ENCODE measurements at regions not wholly inside any gene's neighbourhood (a gene's known extent, or its start where the extent isn't known, plus 50 kb on each side); places are given as distances from the start of the nearest gene placed in this dataset.

DNA sequence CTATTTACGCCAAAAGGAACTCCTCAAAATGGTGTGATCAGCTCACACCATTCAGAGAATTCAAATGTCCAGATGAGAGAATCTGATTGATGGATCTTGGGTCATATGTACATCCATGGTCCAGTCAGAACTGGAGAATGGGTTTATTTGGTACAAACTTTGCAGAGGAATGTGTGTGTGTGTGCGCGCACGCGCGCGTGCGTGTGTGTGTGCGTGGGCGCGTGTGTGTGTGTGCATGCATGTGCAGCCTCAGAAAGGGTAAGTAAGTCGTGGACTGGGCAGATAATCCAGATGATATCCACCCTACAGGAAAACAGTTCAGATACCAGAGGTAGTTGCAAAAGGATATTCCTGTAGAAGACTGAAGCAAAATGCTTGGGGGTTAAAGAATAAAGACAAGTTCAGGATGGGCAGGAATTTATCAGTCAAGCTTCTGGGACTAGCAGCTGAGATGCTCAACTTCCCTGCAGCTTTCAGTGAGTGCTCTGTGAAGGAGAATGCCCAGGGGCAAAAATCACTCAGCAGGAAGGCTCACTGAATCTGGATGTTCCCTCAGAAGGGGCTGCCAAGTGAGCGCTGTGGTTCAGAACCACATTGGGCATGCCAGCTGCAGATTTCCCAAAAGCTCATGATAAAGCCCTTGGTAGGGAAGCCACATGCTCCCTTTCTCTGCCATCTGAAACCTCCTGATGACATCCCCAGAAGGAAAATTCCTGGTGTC lies 440.5 kb upstream of the SGCD start (continued):
- TF ChIP-seq, protein P1, sequence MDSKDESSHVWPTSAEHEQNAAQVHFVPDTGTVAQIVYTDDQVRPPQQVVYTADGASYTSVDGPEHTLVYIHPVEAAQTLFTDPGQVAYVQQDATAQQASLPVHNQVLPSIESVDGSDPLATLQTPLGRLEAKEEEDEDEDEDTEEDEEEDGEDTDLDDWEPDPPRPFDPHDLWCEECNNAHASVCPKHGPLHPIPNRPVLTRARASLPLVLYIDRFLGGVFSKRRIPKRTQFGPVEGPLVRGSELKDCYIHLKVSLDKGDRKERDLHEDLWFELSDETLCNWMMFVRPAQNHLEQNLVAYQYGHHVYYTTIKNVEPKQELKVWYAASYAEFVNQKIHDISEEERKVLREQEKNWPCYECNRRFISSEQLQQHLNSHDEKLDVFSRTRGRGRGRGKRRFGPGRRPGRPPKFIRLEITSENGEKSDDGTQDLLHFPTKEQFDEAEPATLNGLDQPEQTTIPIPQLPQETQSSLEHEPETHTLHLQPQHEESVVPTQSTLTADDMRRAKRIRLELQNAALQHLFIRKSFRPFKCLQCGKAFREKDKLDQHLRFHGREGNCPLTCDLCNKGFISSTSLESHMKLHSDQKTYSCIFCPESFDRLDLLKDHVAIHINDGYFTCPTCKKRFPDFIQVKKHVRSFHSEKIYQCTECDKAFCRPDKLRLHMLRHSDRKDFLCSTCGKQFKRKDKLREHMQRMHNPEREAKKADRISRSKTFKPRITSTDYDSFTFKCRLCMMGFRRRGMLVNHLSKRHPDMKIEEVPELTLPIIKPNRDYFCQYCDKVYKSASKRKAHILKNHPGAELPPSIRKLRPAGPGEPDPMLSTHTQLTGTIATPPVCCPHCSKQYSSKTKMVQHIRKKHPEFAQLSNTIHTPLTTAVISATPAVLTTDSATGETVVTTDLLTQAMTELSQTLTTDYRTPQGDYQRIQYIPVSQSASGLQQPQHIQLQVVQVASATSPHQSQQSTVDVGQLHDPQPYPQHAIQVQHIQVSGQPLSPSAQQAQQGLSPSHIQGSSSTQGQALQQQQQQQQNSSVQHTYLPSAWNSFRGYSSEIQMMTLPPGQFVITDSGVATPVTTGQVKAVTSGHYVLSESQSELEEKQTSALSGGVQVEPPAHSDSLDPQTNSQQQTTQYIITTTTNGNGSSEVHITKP (IDR thresholded peaks at IDR 0.05; ENCODE audit: partially characterized antibody) = no peak
- TF ChIP-seq SMAD3 (CRISPR knock-in tag; conservative IDR thresholded peaks at IDR 0.05) = no peak

DNA sequence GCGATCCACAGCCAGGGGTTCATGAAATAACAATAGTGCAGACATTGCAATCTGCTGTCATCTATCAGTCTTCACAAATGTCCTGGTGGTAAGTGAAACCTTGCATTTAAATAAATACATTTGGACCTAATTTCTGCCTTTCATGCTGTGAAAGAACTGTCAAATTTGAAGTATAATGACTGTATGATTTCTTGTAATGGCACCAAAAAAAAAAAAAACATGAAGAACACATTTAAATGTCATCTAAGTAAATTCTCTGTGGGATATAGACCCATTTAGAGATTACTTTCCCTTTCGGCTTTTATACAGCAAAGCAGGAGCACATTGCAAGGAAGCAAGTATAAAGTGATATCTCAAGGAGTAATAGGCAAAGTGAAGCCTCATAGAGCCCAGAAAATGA lies 431.5 kb upstream of the SGCD start:
- in situ Hi-C loops (cut with MboI) = no loop called here
- BruUV-seq (replicated peaks) = no TSS peak
- WGBS (ENCODE audit: insufficient coverage, low coverage, missing lambda C conversion rate) = 0% methylated on average over 2 of the region's 2 CpGs

More for the DNA sequence above, 431.5 kb upstream of the SGCD start:
- H3K27ac ChIP-seq (ENCODE audit: extremely low read depth, low read depth, low read length) = no peak overlapping the region
- H3K36me3 ChIP-seq (ENCODE audit: control insufficient read depth, insufficient read depth, low read length) = no peaks in the 10 kb centered on the region
- no peaks in the 10 kb centered on the region; the same call in 1 of the 2 replicates for H3K9me3 ChIP-seq (replicated peaks; ENCODE audit: control insufficient read depth, insufficient read depth, low read depth, low read length)
- no peaks in the 10 kb centered on the region for H3K27me3 ChIP-seq (ENCODE audit: control insufficient read depth in 2 of 2, insufficient read depth in 2 of 2, low read length in 2 of 2)
- FAIRE-seq (no peak), ATAC-seq (no peak), DNase-seq (ENCODE audit: extremely low read depth in 1 of 4, low spot score in 3 of 4) (no peak)
- no peaks in the 10 kb centered on the region for H3K9me1 ChIP-seq (ENCODE audit: control insufficient read depth, insufficient read depth, low read length)
- H3K4me3 ChIP-seq = no peak overlapping the region
- no peaks in the 10 kb centered on the region for H3K79me2 ChIP-seq (ENCODE audit: control insufficient read depth, insufficient read depth, low read length)
- intact Hi-C loops (cut with micrococcal nuclease) = no loop called here
- ChIA-PET CTCF (ENCODE audit: low intra/inter-chr PET ratio) (no interaction called here), POLR2A (no interaction called here)
- H3K4me2 ChIP-seq (ENCODE audit: insufficient read depth, low read length) = no peak overlapping the region
- TF ChIP-seq, protein P2, sequence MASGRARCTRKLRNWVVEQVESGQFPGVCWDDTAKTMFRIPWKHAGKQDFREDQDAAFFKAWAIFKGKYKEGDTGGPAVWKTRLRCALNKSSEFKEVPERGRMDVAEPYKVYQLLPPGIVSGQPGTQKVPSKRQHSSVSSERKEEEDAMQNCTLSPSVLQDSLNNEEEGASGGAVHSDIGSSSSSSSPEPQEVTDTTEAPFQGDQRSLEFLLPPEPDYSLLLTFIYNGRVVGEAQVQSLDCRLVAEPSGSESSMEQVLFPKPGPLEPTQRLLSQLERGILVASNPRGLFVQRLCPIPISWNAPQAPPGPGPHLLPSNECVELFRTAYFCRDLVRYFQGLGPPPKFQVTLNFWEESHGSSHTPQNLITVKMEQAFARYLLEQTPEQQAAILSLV (tag; IDR thresholded peaks at IDR 0.05) = no peak
- no peak for TF ChIP-seq ZNF140 (CRISPR knock-in tag; IDR thresholded peaks at IDR 0.05)
- no peak for TF ChIP-seq TAF9B (IDR thresholded peaks at IDR 0.05; ENCODE audit: partially characterized antibody)
- no peak for TF ChIP-seq TAF15 (IDR thresholded peaks at IDR 0.05; ENCODE audit: low read depth, low read length)
- TF ChIP-seq ZNF57 (CRISPR knock-in tag; IDR thresholded peaks at IDR 0.05) = no peak
- TF ChIP-seq SMAD2 (IDR thresholded peaks at IDR 0.05; ENCODE audit: low read depth, low read length) = no peak
- no peak for TF ChIP-seq GTF2E2 (tag; IDR thresholded peaks at IDR 0.05)
- TF ChIP-seq RBM34 (IDR thresholded peaks at IDR 0.05; ENCODE audit: borderline replicate concordance, insufficient read depth, low read length) = no peak
- no peak for TF ChIP-seq HIVEP1 (CRISPR knock-in tag; IDR thresholded peaks at IDR 0.05)
- TF ChIP-seq GTF2A2 (tag; IDR thresholded peaks at IDR 0.05) = no peak
- TF ChIP-seq BRD9 (IDR thresholded peaks at IDR 0.05; ENCODE audit: low read depth, partially characterized antibody) = no peak
- no peak for TF ChIP-seq ZNF584 (CRISPR knock-in tag; IDR thresholded peaks at IDR 0.05; ENCODE audit: low read depth)
- no peak for TF ChIP-seq CREM (IDR thresholded peaks at IDR 0.05; ENCODE audit: low read depth)
- H3K4me1 ChIP-seq (replicated peaks in 1 of 2; ENCODE audit: control insufficient read depth in 2 of 2, insufficient read depth in 2 of 2, low read length in 2 of 2) = no peaks in the 10 kb centered on the region
- no peaks in the 10 kb centered on the region for H4K20me1 ChIP-seq (replicated peaks; ENCODE audit: control insufficient read depth, insufficient read depth, low read length)
- no peak overlapping the region for H2AFZ ChIP-seq (ENCODE audit: low read depth, low read length)
- H3K9ac ChIP-seq (ENCODE audit: insufficient read depth in 1 of 2, low read depth in 2 of 2, low read length in 2 of 2) = no peak overlapping the region
